ENCODE measurements at regions not wholly inside any gene's neighbourhood (a gene's known extent, or its start where the extent isn't known, plus 50 kb on each side); places are given as distances from the start of the nearest gene placed in this dataset.
A peak's percentile ranks its signal among the peaks of the same experiment; 100 is the strongest.
"Not testable (repeated sequence)": the region's sequence is repeated elsewhere in the genome, so short reads cannot be mapped to it uniquely, and the experiment has no call there.

GRCh38 chr7:65509368-65510186, 135.9 kb downstream of the ZNF92 start:
- DNase-seq (ENCODE audit: low read depth) = peak; percentile 5

GRCh38 chr7:65510187-65510538, 136.5 kb downstream of the ZNF92 start:
- not testable (repeated sequence) for DNase-seq (ENCODE audit: low read depth)

DNA sequence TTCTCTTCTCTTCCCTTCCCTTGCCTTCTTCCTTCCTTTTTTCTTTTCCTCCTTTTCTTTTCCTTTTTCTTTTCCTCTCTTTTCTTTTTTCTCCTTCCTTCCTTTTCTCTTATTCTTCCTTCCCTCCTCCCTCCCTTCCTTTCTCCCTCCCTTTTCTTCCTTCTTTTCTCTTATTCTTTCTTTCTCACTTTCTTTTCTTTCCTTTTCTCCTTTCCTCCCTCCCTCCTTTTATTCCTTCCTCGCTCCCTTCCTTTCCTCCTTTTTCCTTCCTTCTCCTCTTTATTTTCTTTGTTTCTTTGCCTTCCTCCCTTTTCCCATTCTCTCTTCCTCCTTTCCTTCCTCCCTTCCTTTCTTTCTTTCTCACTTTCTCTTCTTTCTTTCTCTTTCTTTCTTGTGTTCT, 146.1 kb downstream of the ZNF92 start:
- DNase-seq (ENCODE audit: low read depth) = not testable (repeated sequence)

DNA sequence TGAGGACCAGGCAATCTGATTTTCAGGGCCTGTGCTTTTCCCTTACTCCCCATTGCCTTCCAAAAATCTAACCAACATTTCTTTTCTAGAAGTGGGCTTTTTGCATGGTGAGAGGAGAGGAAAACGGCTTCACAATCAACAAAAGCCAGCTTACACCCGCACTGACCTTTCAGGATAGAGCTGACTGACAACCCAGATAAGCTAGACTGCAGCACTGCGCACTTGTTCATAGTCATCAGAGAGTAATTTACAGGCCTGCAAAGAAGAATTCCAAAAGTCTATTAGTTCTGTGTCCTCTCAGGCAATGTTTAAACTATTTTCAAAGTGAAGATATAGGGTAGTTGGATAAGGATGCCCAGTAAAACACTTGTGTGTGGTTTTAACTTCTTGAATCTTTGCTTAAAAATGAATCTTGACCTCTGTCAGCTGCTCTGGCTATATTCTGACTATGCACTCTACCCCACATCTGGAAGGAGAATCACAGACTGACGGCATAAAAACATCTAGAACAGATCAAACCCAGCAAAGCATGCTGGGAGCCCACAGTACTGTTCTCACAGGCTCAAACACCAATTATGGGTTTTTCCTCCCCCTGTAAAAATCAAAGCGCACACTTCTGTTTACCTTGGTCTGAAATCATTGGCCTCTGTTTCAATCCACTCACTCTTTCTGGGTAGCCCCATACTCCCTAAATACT, 172.0 kb downstream of the ZNF92 start:
- DNase-seq (ENCODE audit: low read depth) = not testable (repeated sequence)

DNA sequence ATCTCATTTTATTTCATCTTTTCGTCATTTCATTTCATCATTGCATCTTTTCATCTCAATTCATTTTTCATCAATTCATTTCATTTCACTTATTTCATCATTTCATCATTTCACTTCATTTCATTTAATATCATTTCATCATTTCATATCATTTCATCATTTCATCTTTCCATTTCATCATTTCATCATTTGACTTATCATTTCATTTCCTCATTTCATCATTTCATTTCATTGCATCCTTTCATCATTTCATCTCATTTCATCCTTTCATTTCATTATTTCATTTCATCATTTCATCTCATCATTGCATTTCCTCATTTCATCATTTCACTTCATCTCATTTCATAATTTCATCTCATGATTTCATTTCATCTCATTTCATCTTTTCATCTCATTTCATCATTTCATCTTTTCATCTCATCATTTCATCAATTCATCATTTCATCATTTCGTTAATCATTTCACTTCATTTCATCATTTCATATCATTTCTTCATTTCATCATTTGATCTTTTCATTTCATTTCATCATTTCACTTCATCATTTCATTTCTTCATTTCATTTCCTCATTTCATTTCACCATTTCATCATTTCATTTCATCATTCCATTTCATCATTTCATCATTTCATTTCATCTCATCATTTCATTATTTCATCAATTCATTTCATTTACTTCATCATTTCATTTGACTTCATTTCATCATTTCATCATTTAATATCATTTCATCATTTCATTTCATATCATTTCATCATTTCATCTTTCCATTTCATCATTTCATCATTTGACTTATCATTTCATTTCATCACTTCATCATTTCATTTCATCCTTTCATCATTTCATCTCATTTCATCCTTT, 176.2 kb downstream of the ZNF92 start:
- not testable (repeated sequence) for DNase-seq (ENCODE audit: low read depth)

DNA sequence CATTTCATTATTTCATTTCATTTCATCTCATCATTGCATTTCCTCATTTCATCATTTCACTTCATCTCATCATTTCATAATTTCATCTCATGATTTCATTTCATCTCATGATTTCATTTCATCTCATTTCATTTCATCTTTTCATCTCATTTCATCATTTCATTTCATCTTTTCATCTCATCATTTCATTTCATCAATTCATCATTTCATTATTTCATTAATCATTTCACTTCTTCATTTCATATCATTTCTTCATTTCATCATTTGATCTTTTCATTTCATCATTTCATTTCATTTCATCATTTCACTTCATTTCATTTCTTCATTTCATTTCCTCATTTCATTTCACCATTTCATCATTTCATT, 176.8 kb downstream of the ZNF92 start:
- not testable (repeated sequence) for DNase-seq (ENCODE audit: low read depth)

- DNase-seq (ENCODE audit: low read depth) = not testable (repeated sequence)
Observed at GRCh38 chr7:65551042-65551441, 177.4 kb downstream of the ZNF92 start.

- DNase-seq (ENCODE audit: low read depth) = not testable (repeated sequence)
Observed at GRCh38 chr7:65554553-65555476, 181.2 kb downstream of the ZNF92 start.

- DNase-seq (ENCODE audit: low read depth) = not testable (repeated sequence)
Observed at GRCh38 chr7:65558584-65558983, 184.9 kb downstream of the ZNF92 start.

- not testable (repeated sequence) for DNase-seq (ENCODE audit: low read depth)
Observed at GRCh38 chr7:65561786-65562372, 188.2 kb downstream of the ZNF92 start.

DNA sequence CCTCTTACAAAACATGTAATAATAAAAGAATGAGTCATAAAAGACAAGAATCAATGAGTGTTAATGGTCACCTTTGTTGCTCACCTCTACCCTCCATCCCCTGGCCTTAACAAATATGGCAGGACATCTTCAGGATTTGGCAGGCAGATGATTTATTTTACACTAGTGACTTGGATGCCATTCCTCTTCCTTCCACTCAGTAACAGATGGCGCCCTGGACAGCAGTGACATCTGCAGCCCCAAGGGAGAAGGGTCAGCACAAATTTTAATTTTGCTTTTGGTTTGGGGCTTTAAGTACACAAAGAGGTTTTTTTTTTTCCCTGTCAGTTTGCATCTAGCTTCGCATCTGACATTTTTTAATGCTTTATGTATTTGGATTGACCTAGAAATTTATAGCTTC, 188.9 kb downstream of the ZNF92 start:
- DNase-seq (ENCODE audit: low read depth) = not testable (repeated sequence)

GRCh38 chr7:65563333-65563732, 189.7 kb downstream of the ZNF92 start:
- not testable (repeated sequence) for DNase-seq (ENCODE audit: low read depth)

- DNase-seq (ENCODE audit: low read depth) = not testable (repeated sequence)
Observed at GRCh38 chr7:65568226-65568625, 194.6 kb downstream of the ZNF92 start.

- not testable (repeated sequence) for DNase-seq (ENCODE audit: low read depth)
Observed at GRCh38 chr7:65570990-65571389, 197.3 kb downstream of the ZNF92 start.

GRCh38 chr7:65572581-65572980, 198.9 kb downstream of the ZNF92 start:
- not testable (repeated sequence) for DNase-seq (ENCODE audit: low read depth)

- not testable (repeated sequence) for DNase-seq (ENCODE audit: low read depth)
Observed at GRCh38 chr7:65576370-65576769, 202.7 kb downstream of the ZNF92 start.

- not testable (repeated sequence) for DNase-seq (ENCODE audit: low read depth)
Observed at GRCh38 chr7:65582518-65583119, 209.0 kb downstream of the ZNF92 start.

DNA sequence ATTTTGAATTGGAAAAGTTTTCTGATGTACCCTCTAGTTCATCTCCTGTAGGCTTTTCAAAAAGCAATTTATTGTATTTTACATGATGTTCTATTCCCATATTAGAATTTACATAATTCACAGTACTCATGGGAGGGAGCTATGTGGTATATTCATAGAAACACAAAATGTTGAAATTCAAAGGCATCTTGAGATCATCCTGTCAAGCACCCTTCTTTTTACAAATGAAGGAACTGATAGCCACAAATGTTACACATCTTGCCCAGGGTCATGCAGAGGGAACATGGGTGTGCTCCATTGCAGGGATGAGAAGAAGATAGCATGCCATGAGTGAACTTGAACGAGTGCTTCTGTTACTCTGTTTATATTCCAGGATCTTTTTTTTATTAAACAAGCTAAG, 228.8 kb downstream of the ZNF92 start:
- not testable (repeated sequence) for DNase-seq (ENCODE audit: low read depth)

- DNase-seq (ENCODE audit: low read depth) = no peak
Observed at GRCh38 chr7:65609131-65609530, 235.5 kb downstream of the ZNF92 start.
